ENCODE measurements at regions not wholly inside any gene's neighbourhood (a gene's known extent, or its start where the extent isn't known, plus 50 kb on each side); places are given as distances from the start of the nearest gene placed in this dataset.
"Not testable (repeated sequence)": the region's sequence is repeated elsewhere in the genome, so short reads cannot be mapped to it uniquely, and the experiment has no call there.

- no peak for DNase-seq (ENCODE audit: low spot score)
These were observed 111.9 kb upstream of the ZWINT start for GRCh38 chr10:56472978-56473377.

DNA sequence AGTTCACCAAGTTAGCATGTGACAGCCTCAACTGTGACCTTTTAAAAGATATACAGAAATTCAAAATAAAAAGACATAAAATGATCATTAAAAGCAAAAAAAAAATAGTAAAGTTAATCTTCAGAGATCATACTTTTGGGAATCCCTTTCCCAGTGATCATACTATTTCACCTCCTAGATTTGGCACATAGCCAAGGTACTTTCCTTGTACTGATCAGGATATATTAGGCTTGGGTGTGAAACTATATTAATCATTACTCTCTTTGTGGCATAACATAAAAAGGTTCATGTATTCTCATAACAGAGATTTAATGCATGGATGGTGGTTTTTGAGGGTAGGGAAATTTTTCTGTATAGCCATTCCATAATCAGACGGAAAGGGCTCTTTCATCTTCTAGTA is 109.6 kb upstream of the ZWINT start:
- no peak for DNase-seq (ENCODE audit: low spot score)

DNA sequence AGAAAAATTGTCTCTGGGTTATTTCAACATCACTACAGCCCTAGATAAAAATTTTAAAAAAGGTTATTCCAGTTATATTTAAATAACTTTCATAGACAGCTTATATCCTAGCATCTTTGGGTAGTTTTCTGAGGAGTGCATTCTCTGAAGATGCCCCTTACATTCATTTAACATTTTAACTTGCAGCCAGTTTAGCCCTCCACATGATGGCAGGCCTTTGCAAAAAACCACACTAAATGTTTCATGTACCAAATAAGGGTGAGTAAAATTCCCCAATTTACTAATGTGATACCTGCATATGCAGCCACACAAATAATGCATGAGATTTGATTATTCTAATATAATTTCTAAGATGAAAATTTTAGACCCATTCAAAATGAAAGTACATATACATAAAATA is 108.4 kb upstream of the ZWINT start:
- no peak for DNase-seq (ENCODE audit: low spot score)

DNA sequence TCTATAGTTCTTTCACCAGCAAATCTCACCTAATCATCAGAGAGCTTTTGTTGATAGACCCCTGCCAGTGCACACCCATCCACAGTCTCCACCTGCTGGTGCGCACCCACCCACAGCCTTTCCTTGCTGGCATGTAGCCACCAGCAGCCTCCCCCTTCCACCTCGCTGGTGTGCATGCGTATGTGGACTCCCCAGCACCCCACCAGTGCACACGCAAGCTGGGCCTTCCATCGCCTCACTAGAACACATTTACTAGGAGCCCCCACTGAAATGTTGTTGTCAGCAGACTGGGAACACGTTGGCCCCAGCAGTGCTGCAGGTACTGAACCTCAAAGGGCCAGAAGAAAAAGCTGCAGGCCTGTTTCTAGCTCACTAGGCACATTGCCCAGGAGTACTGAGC is 104.9 kb upstream of the ZWINT start:
- no peak for DNase-seq (ENCODE audit: low spot score)

GRCh38 chr10:56449770-56450169 is 88.7 kb upstream of the ZWINT start:
- DNase-seq (ENCODE audit: low spot score) = no peak

DNA sequence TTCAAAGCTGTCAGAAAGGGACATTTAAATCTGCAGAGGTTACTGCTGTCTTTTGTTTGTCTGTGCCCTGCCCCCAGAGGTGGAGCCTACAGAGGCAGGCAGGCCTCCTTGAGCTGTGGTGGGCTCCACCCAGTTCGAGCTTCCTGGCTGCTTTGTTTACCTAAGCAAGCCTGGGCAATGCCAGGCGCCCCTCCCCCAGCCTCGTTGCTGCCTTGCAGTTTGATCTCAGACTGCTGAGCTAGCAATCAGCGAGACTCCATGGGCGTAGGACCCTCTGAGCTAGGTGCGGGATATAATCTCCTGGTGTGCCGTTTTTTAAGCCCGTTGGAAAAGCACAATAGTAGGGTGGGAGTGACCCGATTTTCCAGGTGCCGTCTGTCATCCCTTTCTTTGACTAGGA is 86.6 kb upstream of the ZWINT start:
- not testable (repeated sequence) for DNase-seq (ENCODE audit: low spot score)

DNA sequence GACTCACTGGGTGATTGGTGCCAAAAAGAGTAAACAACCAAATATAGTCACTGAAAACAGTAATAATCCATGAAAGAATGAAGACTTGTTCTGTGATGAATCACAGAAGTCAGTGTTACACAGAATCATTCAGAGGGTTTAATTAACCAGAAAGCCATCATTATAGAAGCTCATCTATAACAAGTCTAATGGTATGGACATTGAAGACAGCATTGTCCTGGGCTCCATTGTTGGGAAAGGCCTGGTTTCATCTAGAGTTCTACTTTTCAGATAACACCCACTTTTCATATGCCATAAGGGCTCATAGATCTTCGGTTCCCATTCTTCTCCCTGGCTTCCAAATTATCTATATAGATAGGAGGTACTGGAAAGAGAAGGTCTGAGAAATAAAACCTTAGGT is 80.3 kb upstream of the ZWINT start:
- DNase-seq (ENCODE audit: low spot score) = not testable (repeated sequence)

Data from H4 (cell line).